ENCODE measurements at regions not wholly inside any gene's neighbourhood (a gene's known extent, or its start where the extent isn't known, plus 50 kb on each side); places are given as distances from the start of the nearest gene placed in this dataset.

GRCh38 chr9:21672140-21672539, 130.3 kb upstream of the MTAP start:
- no peak for TF ChIP-seq CTCF (IDR thresholded peaks at IDR 0.05; ENCODE audit: partially characterized antibody, unreplicated experiment)
- Mint-ChIP-seq H3K27me3 (ENCODE audit: unreplicated experiment) (no peaks in the 10 kb centered on the region), H3K9me3 (ENCODE audit: unreplicated experiment) (peaks cover 2% of the 10 kb centered on the region), H3K27ac (ENCODE audit: unreplicated experiment) (peak overlapping the region; percentile 44), H3K36me3 (ENCODE audit: unreplicated experiment) (no peaks in the 10 kb centered on the region), H3K4me1 (ENCODE audit: low read depth, unreplicated experiment) (peaks cover 8% of the 10 kb centered on the region), H3K4me3 (ENCODE audit: unreplicated experiment) (peak overlapping the region; percentile 30)
- DNase-seq = no peak

GRCh38 chr9:21672761-21673160, 129.7 kb upstream of the MTAP start:
- H3K36me3 Mint-ChIP-seq (ENCODE audit: unreplicated experiment) = no peaks in the 10 kb centered on the region
- H3K9me3 Mint-ChIP-seq (ENCODE audit: unreplicated experiment) = peaks cover 2% of the 10 kb centered on the region
- no peak overlapping the region for H3K4me3 Mint-ChIP-seq (ENCODE audit: unreplicated experiment)

GRCh38 chr9:21674894-21675293, 127.5 kb upstream of the MTAP start:
- H3K9me3 Mint-ChIP-seq (ENCODE audit: unreplicated experiment) = peaks cover 2% of the 10 kb centered on the region
- no peak for DNase-seq
- H3K27ac Mint-ChIP-seq (ENCODE audit: unreplicated experiment) = no peak overlapping the region
- H3K4me3 Mint-ChIP-seq (ENCODE audit: unreplicated experiment) = no peak overlapping the region
- TF ChIP-seq CTCF (IDR thresholded peaks at IDR 0.05; ENCODE audit: partially characterized antibody, unreplicated experiment) = no peak
- no peaks in the 10 kb centered on the region for H3K27me3 Mint-ChIP-seq (ENCODE audit: unreplicated experiment)
- H3K4me1 Mint-ChIP-seq (ENCODE audit: low read depth, unreplicated experiment) = peaks cover 11% of the 10 kb centered on the region
- no peaks in the 10 kb centered on the region for H3K36me3 Mint-ChIP-seq (ENCODE audit: unreplicated experiment)

More at GRCh38 chr9:21672761-21673160, 129.7 kb upstream of the MTAP start:
- no peaks in the 10 kb centered on the region for H3K27me3 Mint-ChIP-seq (ENCODE audit: unreplicated experiment)
- H3K27ac Mint-ChIP-seq (ENCODE audit: unreplicated experiment) = peak overlapping the region; percentile 44
- H3K4me1 Mint-ChIP-seq (ENCODE audit: low read depth, unreplicated experiment) = peaks cover 8% of the 10 kb centered on the region
- no peak for TF ChIP-seq CTCF (IDR thresholded peaks at IDR 0.05; ENCODE audit: partially characterized antibody, unreplicated experiment)
- DNase-seq = no peak

GRCh38 chr9:21677387-21677786, 125.0 kb upstream of the MTAP start:
- no peak overlapping the region for H3K27ac Mint-ChIP-seq (ENCODE audit: unreplicated experiment)
- H3K27me3 Mint-ChIP-seq (ENCODE audit: unreplicated experiment) = no peaks in the 10 kb centered on the region
- peaks cover 2% of the 10 kb centered on the region for H3K9me3 Mint-ChIP-seq (ENCODE audit: unreplicated experiment)
- TF ChIP-seq CTCF (IDR thresholded peaks at IDR 0.05; ENCODE audit: partially characterized antibody, unreplicated experiment) = no peak
- no peak for DNase-seq
- no peak overlapping the region for H3K4me3 Mint-ChIP-seq (ENCODE audit: unreplicated experiment)
- peaks cover 10% of the 10 kb centered on the region for H3K4me1 Mint-ChIP-seq (ENCODE audit: low read depth, unreplicated experiment)
- H3K36me3 Mint-ChIP-seq (ENCODE audit: unreplicated experiment) = no peaks in the 10 kb centered on the region

GRCh38 chr9:21677834-21678233, 124.6 kb upstream of the MTAP start:
- H3K9me3 Mint-ChIP-seq (ENCODE audit: unreplicated experiment) = no peaks in the 10 kb centered on the region
- H3K27me3 Mint-ChIP-seq (ENCODE audit: unreplicated experiment) = no peaks in the 10 kb centered on the region
- TF ChIP-seq CTCF (IDR thresholded peaks at IDR 0.05; ENCODE audit: partially characterized antibody, unreplicated experiment) = no peak

More at GRCh38 chr9:21677834-21678233, 124.6 kb upstream of the MTAP start:
- DNase-seq = no peak
- H3K4me3 Mint-ChIP-seq (ENCODE audit: unreplicated experiment) = no peak overlapping the region
- H3K27ac Mint-ChIP-seq (ENCODE audit: unreplicated experiment) = no peak overlapping the region
- H3K4me1 Mint-ChIP-seq (ENCODE audit: low read depth, unreplicated experiment) = peaks cover 9% of the 10 kb centered on the region
- H3K36me3 Mint-ChIP-seq (ENCODE audit: unreplicated experiment) = no peaks in the 10 kb centered on the region
